H9 (cell line): ENCODE measurements at regions not wholly inside any gene's neighbourhood (a gene's known extent, or its start where the extent isn't known, plus 50 kb on each side); places are given as distances from the start of the nearest gene placed in this dataset.

Experiments
- DNase-seq: peaks from one replicate; pipeline ENCODE4 v3.0.0-alpha.2; 2017
- H2AFZ ChIP-seq: one replicate; pipeline ENCODE4 v1.6.1; 2013; ENCODE audit warnings: mild to moderate bottlenecking, low read length, control low read depth, moderate library complexity
- H2AK5ac ChIP-seq: 2 replicates; pipeline ENCODE4 v1.6.1; 2013; ENCODE audit warnings: low read length, control low read depth, mixed read lengths; ENCODE audit not compliant: insufficient read length
- H2BK120ac ChIP-seq: one replicate; pipeline ENCODE4 v1.6.1; 2013; ENCODE audit warnings: low read depth, mild to moderate bottlenecking, low read length, control low read depth, inconsistent platforms; ENCODE audit not compliant: poor library complexity, severe bottlenecking
- H2BK12ac ChIP-seq: 2 replicates; pipeline ENCODE4 v1.6.1; 2013; ENCODE audit warnings: low read length, control low read depth, mixed read lengths, low read depth; ENCODE audit not compliant: insufficient read length
- H2BK15ac ChIP-seq: 2 replicates; pipeline ENCODE4 v1.6.1; 2013; ENCODE audit warnings: low read depth, low read length, control low read depth
- H2BK20ac ChIP-seq: one replicate; pipeline ENCODE4 v1.6.1; 2013; ENCODE audit warnings: low read depth, mild to moderate bottlenecking, low read length, control low read depth, inconsistent platforms; ENCODE audit not compliant: poor library complexity, severe bottlenecking
- H2BK5ac ChIP-seq: 2 replicates; pipeline ENCODE4 v1.6.1; 2013; ENCODE audit warnings: low read length, control low read depth, mixed read lengths; ENCODE audit not compliant: insufficient read length
- H3K14ac ChIP-seq: 2 replicates; pipeline ENCODE4 v1.6.1; 2013; ENCODE audit warnings: low read length, control low read depth; ENCODE audit not compliant: insufficient read depth
- H3K18ac ChIP-seq: 2 replicates; pipeline ENCODE4 v1.6.1; 2013; ENCODE audit warnings: low read depth, mild to moderate bottlenecking, mixed read lengths, low read length, control low read depth; ENCODE audit not compliant: insufficient read length
- H3K23ac ChIP-seq: 2 replicates; pipeline ENCODE4 v1.6.1; 2013; ENCODE audit warnings: low read length, control low read depth, mixed read lengths, low read depth; ENCODE audit not compliant: insufficient read length
- H3K23me2 ChIP-seq: 2 replicates; pipeline ENCODE4 v1.6.1; 2013; ENCODE audit warnings: low read depth, mild to moderate bottlenecking, mixed read lengths, low read length, control low read depth; ENCODE audit not compliant: insufficient read length, poor library complexity, severe bottlenecking
- H3K27ac ChIP-seq: 2 replicates; pipeline ENCODE4 v1.5.1; 2013; ENCODE audit warnings: low read length, control low read depth, mixed read lengths, low read depth; ENCODE audit not compliant: insufficient read length
- H3K27me3 ChIP-seq: 2 replicates; pipeline ENCODE4 v1.6.1; 2013; ENCODE audit warnings: low read length, control low read depth, inconsistent platforms; ENCODE audit not compliant: insufficient read depth
- H3K4ac ChIP-seq: 2 replicates; pipeline ENCODE4 v1.6.1; 2013; ENCODE audit warnings: low read depth, mild to moderate bottlenecking, control low read depth, inconsistent platforms, low read length, moderate library complexity
- H3K4me1 ChIP-seq: 2 replicates; pipeline ENCODE4 v1.6.1; 2013; ENCODE audit warnings: low read length, control low read depth, inconsistent platforms; ENCODE audit not compliant: insufficient read depth
- H3K4me2 ChIP-seq: 2 replicates; pipeline ENCODE4 v1.6.1; 2013; ENCODE audit warnings: low read length, control low read depth, mixed read lengths; ENCODE audit not compliant: insufficient read length, insufficient read depth
- H3K56ac ChIP-seq: 2 replicates; pipeline ENCODE4 v1.6.1; 2013; ENCODE audit warnings: low read depth, mild to moderate bottlenecking, mixed read lengths, low read length, control low read depth; ENCODE audit not compliant: insufficient read length
- H3K79me1 ChIP-seq: 2 replicates; pipeline ENCODE4 v1.6.1; 2013; ENCODE audit warnings: low read depth, mild to moderate bottlenecking, moderate library complexity, low read length, control low read depth, inconsistent platforms; ENCODE audit not compliant: insufficient read depth, poor library complexity, severe bottlenecking
- H3K79me2 ChIP-seq: 2 replicates; pipeline ENCODE4 v1.6.1; 2013; ENCODE audit warnings: low read length, control low read depth, inconsistent platforms; ENCODE audit not compliant: insufficient read depth
- H3K9ac ChIP-seq: 2 replicates; pipeline ENCODE4 v1.6.1; 2013; ENCODE audit warnings: low read length, control low read depth, mixed read lengths; ENCODE audit not compliant: insufficient read length; ENCODE audit errors: extremely low read depth
- H3K9me3 ChIP-seq: one replicate; pipeline ENCODE4 v1.6.1; 2013; ENCODE audit warnings: low read depth, low read length, inconsistent platforms; ENCODE audit not compliant: control insufficient read depth
- H3T11ph ChIP-seq: one replicate; pipeline ENCODE4 v1.6.1; 2013; ENCODE audit warnings: mild to moderate bottlenecking, low read length, control low read depth, inconsistent platforms
- H4K20me1 ChIP-seq: one replicate; pipeline ENCODE4 v1.6.1; 2013; ENCODE audit not compliant: control insufficient read depth, insufficient read length, insufficient read depth
- H4K5ac ChIP-seq: 2 replicates; pipeline ENCODE4 v1.6.1; 2013; ENCODE audit warnings: low read depth, mild to moderate bottlenecking, mixed read lengths, low read length, control low read depth; ENCODE audit not compliant: insufficient read length
- H4K8ac ChIP-seq: replicated peaks from 2 replicates; pipeline ENCODE4 v1.6.1; 2013; ENCODE audit warnings: low read length, control low read depth, mixed read lengths, low read depth; ENCODE audit not compliant: insufficient read length
- H4K91ac ChIP-seq: 2 replicates; pipeline ENCODE4 v1.6.1; 2013; ENCODE audit warnings: low read depth, mild to moderate bottlenecking, moderate library complexity, mixed read lengths, low read length, control low read depth; ENCODE audit not compliant: insufficient read length
- H3K27ac Mint-ChIP-seq, 3 experiments: 2 replicates in 2 of 3; 3 replicates in 1 of 3; pipeline ENCODE4 v1.8.0; 2020 to 2021; ENCODE audit warnings: mixed read lengths in 3 of 3, mild to moderate bottlenecking in 1 of 3, moderate library complexity in 1 of 3
- H3K27me3 Mint-ChIP-seq: 2 replicates; pipeline ENCODE4 v1.8.0; 2021; ENCODE audit warnings: low read depth, mild to moderate bottlenecking, moderate library complexity, mixed read lengths
- H3K36me3 Mint-ChIP-seq, 3 experiments: 2 replicates in 2 of 3; 3 replicates in 1 of 3; pipeline ENCODE4 v1.8.0; 2020 to 2021; ENCODE audit warnings: low read depth in 3 of 3, mixed read lengths in 3 of 3; ENCODE audit not compliant: insufficient read depth in 1 of 3
- H3K4me1 Mint-ChIP-seq, 2 experiments: 2 replicates each; pipeline ENCODE4 v1.8.0; 2020; ENCODE audit warnings: mixed read lengths in 2 of 2
- H3K4me3 Mint-ChIP-seq, 2 experiments: 2 replicates in 1 of 2; 3 replicates in 1 of 2; pipeline ENCODE4 v1.8.0; 2020 to 2021; ENCODE audit warnings: mild to moderate bottlenecking in 2 of 2, mixed read lengths in 2 of 2, moderate library complexity in 1 of 2
- H3K9me3 Mint-ChIP-seq, 2 experiments: 2 replicates in 1 of 2; 3 replicates in 1 of 2; pipeline ENCODE4 v1.8.0; 2020; ENCODE audit warnings: mild to moderate bottlenecking in 2 of 2, mixed read lengths in 2 of 2, moderate library complexity in 1 of 2
- CTCF ChIP-seq: fragments of 200-600 bp; sonication (generic); conservative IDR thresholded peaks from 3 replicates; pipeline ENCODE4 v1.8.0; 2021; ENCODE audit warnings: antibody characterized with exemption, mild to moderate bottlenecking
- WGBS: extraction: QIAGEN DNeasy Blood & Tissue Kit; methylation state at CpG from one replicate; pipeline ENCODE4 v1.1.7; 2013; ENCODE audit warnings: missing lambda C conversion rate, low lambda C conversion rate, mixed read lengths; ENCODE audit not compliant: insufficient read length; ENCODE audit errors: extremely low coverage; 5-methylcytosine and 5-hydroxymethylcytosine counted together

- Histone ChIP-seq H4K5ac (no peak overlapping the region), H4K91ac (no peak overlapping the region), H3K9me3 (no peaks in the 10 kb centered on the region), H4K8ac (no peak overlapping the region), H3K14ac (no peak overlapping the region), H3K4me2 (no peak overlapping the region), H3K27ac (no peak overlapping the region), H3K23me2 (no peaks in the 10 kb centered on the region), H3K56ac (no peak overlapping the region), H2BK12ac (no peak overlapping the region), H3K4me1 (no peaks in the 10 kb centered on the region; the same call in 1 of the 2 replicates), H2BK5ac (no peak overlapping the region), H2AFZ (no peak overlapping the region), H3K9ac (no peak overlapping the region), H3K23ac (no peak overlapping the region), H3K4ac (no peak overlapping the region), H3K18ac (no peak overlapping the region), H3K79me1 (no peaks in the 10 kb centered on the region), H3K27me3 (no peaks in the 10 kb centered on the region), H2BK15ac (no peak overlapping the region), H2BK20ac (no peak overlapping the region), H2BK120ac (no peak overlapping the region), H2AK5ac (no peak overlapping the region), H4K20me1 (no peaks in the 10 kb centered on the region), H3K79me2 (no peaks in the 10 kb centered on the region), H3T11ph (no peak overlapping the region)
- Mint-ChIP-seq H3K4me1 (peaks cover 18 to 19% of the 10 kb centered on the region in 2 experiments), H3K9me3 (no peaks in the 10 kb centered on the region), H3K27me3 (no peaks in the 10 kb centered on the region), H3K4me3 (no peak overlapping the region), H3K36me3 (no peaks in the 10 kb centered on the region; a peak in 1 of 7 replicates), H3K27ac (peak overlapping the region in 1 of 3 experiments; percentile 21; a peak in 1 of 7 replicates)
- no CpG with 5 or more reads among the region's 10 CpGs for WGBS
- DNase-seq = no peak
- no peak for TF ChIP-seq CTCF
Measured at GRCh38 chr2:12105180-12105579, 358.7 kb downstream of the LPIN1 start.
